ENCODE measurements at regions not wholly inside any gene's neighbourhood (a gene's known extent, or its start where the extent isn't known, plus 50 kb on each side); places are given as distances from the start of the nearest gene placed in this dataset.
A peak's percentile ranks its signal among the peaks of the same experiment; 100 is the strongest.

GRCh38 chr12:115020091-115020490, 336.1 kb upstream of the TBX3 start:
- no peak for DNase-seq (ENCODE audit: low spot score)

- DNase-seq (ENCODE audit: low spot score), result no peak
These were observed 333.4 kb upstream of the TBX3 start for GRCh38 chr12:115017346-115017745.

- no peak for DNase-seq (ENCODE audit: low spot score)
These were observed 329.4 kb upstream of the TBX3 start for GRCh38 chr12:115013236-115013981.

- no peak for DNase-seq (ENCODE audit: low spot score)
These were observed 328.9 kb upstream of the TBX3 start for GRCh38 chr12:115012861-115013235.

- no peak for DNase-seq (ENCODE audit: low spot score)
These were observed 327.7 kb upstream of the TBX3 start for GRCh38 chr12:115011703-115012102.

- no peak for DNase-seq (ENCODE audit: low spot score)
These were observed 326.5 kb upstream of the TBX3 start for GRCh38 chr12:115010324-115010995.

- no peak for DNase-seq (ENCODE audit: low spot score)
These were observed 325.0 kb upstream of the TBX3 start for GRCh38 chr12:115008929-115009328.

- DNase-seq (ENCODE audit: low spot score), result peak; percentile 39
These were observed 320.6 kb upstream of the TBX3 start for GRCh38 chr12:115004470-115005146.

- no peak for DNase-seq (ENCODE audit: low spot score)
These were observed 318.5 kb upstream of the TBX3 start for GRCh38 chr12:115002434-115002833.

- DNase-seq (ENCODE audit: low spot score), result no peak
These were observed 317.7 kb upstream of the TBX3 start for GRCh38 chr12:115001571-115002180.

- peak; percentile 39 for DNase-seq (ENCODE audit: low spot score)
These were observed 316.1 kb upstream of the TBX3 start for GRCh38 chr12:115000038-115000437.

GRCh38 chr12:114998750-114999128, 314.8 kb upstream of the TBX3 start:
- DNase-seq (ENCODE audit: low spot score), result no peak

- no peak for DNase-seq (ENCODE audit: low spot score)
These were observed 314.3 kb upstream of the TBX3 start for GRCh38 chr12:114998118-114998749.

- no peak for DNase-seq (ENCODE audit: low spot score)
These were observed 312.4 kb upstream of the TBX3 start for GRCh38 chr12:114996382-114996781.

GRCh38 chr12:114995891-114996290, 311.9 kb upstream of the TBX3 start:
- no peak for DNase-seq (ENCODE audit: low spot score)

GRCh38 chr12:114993165-114993564, 309.2 kb upstream of the TBX3 start:
- DNase-seq (ENCODE audit: low spot score), result no peak

- no peak for DNase-seq (ENCODE audit: low spot score)
These were observed 308.5 kb upstream of the TBX3 start for GRCh38 chr12:114992443-114992842.

- DNase-seq (ENCODE audit: low spot score), result no peak
These were observed 306.4 kb upstream of the TBX3 start for GRCh38 chr12:114990381-114990780.

- DNase-seq (ENCODE audit: low spot score), result no peak
These were observed 302.9 kb upstream of the TBX3 start for GRCh38 chr12:114986849-114987248.

- DNase-seq (ENCODE audit: low spot score), result no peak
These were observed 302.3 kb upstream of the TBX3 start for GRCh38 chr12:114986178-114986714.

GRCh38 chr12:114984634-114985061, 300.7 kb upstream of the TBX3 start:
- DNase-seq (ENCODE audit: low spot score), result no peak

GRCh38 chr12:114982760-114983159, 298.8 kb upstream of the TBX3 start:
- DNase-seq (ENCODE audit: low spot score), result no peak

All from AG20443 (cell line).